GM23338 (cell line): ENCODE measurements at regions not wholly inside any gene's neighbourhood (a gene's known extent, or its start where the extent isn't known, plus 50 kb on each side); places are given as distances from the start of the nearest gene placed in this dataset.

Experiments used
- ATAC-seq: fragments of 200-7000 bp; cut with Tn5 transposase; 3 replicates; pipeline ENCODE4 v1.9.1; 2020
- DNase-seq: peaks from one replicate; pipeline ENCODE4 v3.0.0-alpha.2; 2015; ENCODE audit warnings: low spot score
- H2AFZ ChIP-seq: fragments of 200-600 bp; sonication (generic); 2 replicates; pipeline ENCODE4 v1.8.0; 2016; ENCODE audit warnings: antibody characterized with exemption, mild to moderate bottlenecking, moderate library complexity
- H3F3A ChIP-seq: fragments of 200-600 bp; sonication (generic); replicated peaks from 2 replicates; pipeline ENCODE4 v1.8.0; 2017; ENCODE audit warnings: antibody characterized with exemption, mixed run types, low read depth
- H3K27ac ChIP-seq: fragments of 200-600 bp; sonication (generic); 2 replicates; pipeline ENCODE4 v1.6.1; 2016; ENCODE audit warnings: low read depth
- H3K27me3 ChIP-seq: fragments of 200-600 bp; sonication (generic); 2 replicates; pipeline ENCODE4 v1.8.0; 2016; ENCODE audit warnings: mild to moderate bottlenecking, mixed run types, moderate library complexity; ENCODE audit not compliant: insufficient read depth
- H3K36me3 ChIP-seq: fragments of 200-600 bp; sonication (generic); 2 replicates; pipeline ENCODE4 v1.8.0; 2016; ENCODE audit warnings: mild to moderate bottlenecking; ENCODE audit not compliant: insufficient read depth
- H3K4me1 ChIP-seq: fragments of 200-600 bp; sonication (generic); 2 replicates; pipeline ENCODE4 v1.8.0; 2016; ENCODE audit warnings: mild to moderate bottlenecking, moderate library complexity; ENCODE audit not compliant: insufficient read depth
- H3K4me2 ChIP-seq: fragments of 200-600 bp; sonication (generic); 2 replicates; pipeline ENCODE4 v1.7.1; 2017; ENCODE audit warnings: mixed run types
- H3K4me3 ChIP-seq: fragments of 200-600 bp; sonication (generic); 2 replicates; pipeline ENCODE4 v1.6.1; 2016; ENCODE audit warnings: mixed run types
- H3K79me2 ChIP-seq: fragments of 200-600 bp; sonication (generic); replicated peaks from 2 replicates; pipeline ENCODE4 v1.8.0; 2017; ENCODE audit warnings: mild to moderate bottlenecking; ENCODE audit not compliant: insufficient read depth
- H3K9me2 ChIP-seq: fragments of 200-600 bp; sonication (generic); 2 replicates; pipeline ENCODE4 v1.8.0; 2017; ENCODE audit not compliant: insufficient read depth
- H4K20me1 ChIP-seq: fragments of 200-600 bp; sonication (generic); replicated peaks from 2 replicates; pipeline ENCODE4 v1.8.0; 2017; ENCODE audit warnings: mild to moderate bottlenecking; ENCODE audit not compliant: insufficient read depth
- H3K27ac Mint-ChIP-seq: 2 replicates; pipeline ENCODE4 v1.8.0; 2020; ENCODE audit warnings: inconsistent platforms, mild to moderate bottlenecking, moderate library complexity, mixed read lengths
- H3K27me3 Mint-ChIP-seq: 3 replicates; pipeline ENCODE4 v1.8.0; 2022; ENCODE audit warnings: low read depth, mild to moderate bottlenecking, moderate library complexity, mixed read lengths, inconsistent platforms; ENCODE audit not compliant: insufficient read depth, poor library complexity
- H3K36me3 Mint-ChIP-seq: 3 replicates; pipeline ENCODE4 v1.8.0; 2021; ENCODE audit warnings: low read depth, mild to moderate bottlenecking, inconsistent platforms, moderate library complexity, mixed read lengths
- H3K4me1 Mint-ChIP-seq: 3 replicates; pipeline ENCODE4 v1.8.0; 2020; ENCODE audit warnings: mild to moderate bottlenecking, inconsistent platforms, mixed read lengths
- H3K4me3 Mint-ChIP-seq: 3 replicates; pipeline ENCODE4 v1.8.0; 2021; ENCODE audit warnings: moderate library complexity, mild to moderate bottlenecking, inconsistent platforms, mixed read lengths
- H3K9me3 Mint-ChIP-seq: 3 replicates; pipeline ENCODE4 v1.8.0; 2020; ENCODE audit warnings: moderate library complexity, mild to moderate bottlenecking, inconsistent platforms, mixed read lengths
- CREB1 ChIP-seq: fragments of 250-450 bp; sonication (Bioruptor Pico); IDR thresholded peaks from 2 replicates; pipeline ENCODE4 v1.5.0; 2020; ENCODE audit warnings: low read depth, mild to moderate bottlenecking, moderate library complexity
- CTCF ChIP-seq, 2 experiments: fragments of 200-600 bp in 1 of 2; sonication (generic) in 1 of 2; conservative IDR thresholded peaks; 2 replicates each; pipeline versions ENCODE4 v1.5.1 to v1.6.1; 2016 to 2017; ENCODE audit warnings: antibody characterized with exemption in 2 of 2, low read depth in 2 of 2, mild to moderate bottlenecking in 2 of 2, moderate library complexity in 1 of 2
- EZH2 ChIP-seq: fragments of 200-600 bp; sonication (generic); IDR thresholded peaks from one replicate; pipeline ENCODE4 v1.8.0; 2017; ENCODE audit warnings: antibody characterized with exemption, mild to moderate bottlenecking, low read depth; ENCODE audit not compliant: unreplicated experiment
- EZH2phosphoT487 ChIP-seq: fragments of 200-600 bp; sonication (generic); IDR thresholded peaks from one replicate; pipeline ENCODE4 v1.8.1; 2018; ENCODE audit warnings: antibody characterized with exemption; ENCODE audit not compliant: unreplicated experiment
- JUNB ChIP-seq: IDR thresholded peaks from one replicate; pipeline ENCODE4 v1.6.1; 2016; ENCODE audit warnings: antibody characterized with exemption; ENCODE audit not compliant: unreplicated experiment
- NANOG ChIP-seq: IDR thresholded peaks from 2 replicates; pipeline ENCODE4 v1.6.1; 2016; ENCODE audit warnings: antibody characterized with exemption, borderline replicate concordance
- POLR2AphosphoS5 ChIP-seq: IDR thresholded peaks from 2 replicates; pipeline ENCODE4 v1.6.1; 2016; ENCODE audit warnings: antibody characterized with exemption, low read depth
- REST ChIP-seq: IDR thresholded peaks from one replicate; pipeline ENCODE4 v1.6.1; 2018; ENCODE audit warnings: antibody characterized with exemption; ENCODE audit not compliant: unreplicated experiment
- STAT1 ChIP-seq: IDR thresholded peaks from one replicate; pipeline ENCODE4 v1.6.1; 2016; ENCODE audit warnings: antibody characterized with exemption; ENCODE audit not compliant: unreplicated experiment
- ZNF114 ChIP-seq: fragments of 250-450 bp; sonication (Bioruptor Pico); IDR thresholded peaks from 2 replicates; pipeline ENCODE4 v1.5.0; 2020; ENCODE audit warnings: mild to moderate bottlenecking, moderate library complexity
- ZNF331 ChIP-seq: fragments of 250-450 bp; sonication (Bioruptor Pico); IDR thresholded peaks from 2 replicates; pipeline ENCODE4 v1.5.0; 2020; ENCODE audit warnings: low read depth, mild to moderate bottlenecking, moderate library complexity
- ZNF462 ChIP-seq: fragments of 250-450 bp; sonication (Bioruptor Pico); IDR thresholded peaks from 2 replicates; pipeline ENCODE4 v1.5.0; 2020; ENCODE audit warnings: mild to moderate bottlenecking, moderate library complexity
- TF ChIP-seq, protein P1 (sequence below): IDR thresholded peaks from 2 replicates; pipeline ENCODE4 v1.6.1; 2016; ENCODE audit warnings: antibody characterized with exemption

DNA sequence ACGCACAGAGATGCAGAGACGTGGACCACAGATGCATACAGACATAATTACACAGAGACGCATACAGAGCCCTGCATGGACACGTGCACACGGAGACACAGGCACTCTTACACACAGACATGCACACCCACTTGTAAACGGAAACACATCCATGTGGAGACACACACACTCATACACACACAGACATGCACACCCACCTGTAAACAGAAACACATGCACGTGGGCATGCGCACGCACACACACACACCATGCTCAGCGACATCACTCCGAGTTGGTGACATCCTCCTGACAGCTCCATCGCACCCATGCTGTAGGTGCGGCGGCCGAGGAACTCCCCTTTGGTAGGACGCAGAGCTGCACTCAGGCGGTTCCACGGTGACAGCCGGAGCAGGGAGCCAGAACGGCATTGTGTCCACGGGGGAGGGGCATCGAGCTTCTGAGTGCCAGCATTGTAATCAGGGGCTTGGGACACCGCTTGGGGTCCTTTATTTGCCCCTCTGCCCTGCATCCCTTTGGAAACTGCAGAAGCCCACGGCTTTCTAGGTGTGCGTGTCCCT lies 233.5 kb downstream of the RBFOX3 start:
- H4K20me1 ChIP-seq = no peaks in the 10 kb centered on the region
- H3K36me3 Mint-ChIP-seq = no peaks in the 10 kb centered on the region
- H3K27ac Mint-ChIP-seq = no peak overlapping the region
- no peak overlapping the region for H3K27ac ChIP-seq
- H3K79me2 ChIP-seq = no peaks in the 10 kb centered on the region
- no peaks in the 10 kb centered on the region for H3F3A ChIP-seq
- H3K27me3 Mint-ChIP-seq = peaks cover 23% of the 10 kb centered on the region
- ATAC-seq (no peak), DNase-seq (peak; percentile 26)
- H3K4me3 Mint-ChIP-seq = no peak overlapping the region
- no peak overlapping the region for H3K4me3 ChIP-seq
- H3K9me2 ChIP-seq = no peaks in the 10 kb centered on the region
- no peak overlapping the region for H2AFZ ChIP-seq
- H3K4me1 ChIP-seq = no peaks in the 10 kb centered on the region
- H3K4me1 Mint-ChIP-seq = peaks cover 28% of the 10 kb centered on the region
- H3K27me3 ChIP-seq = no peaks in the 10 kb centered on the region
- H3K4me2 ChIP-seq = no peak overlapping the region
- TF ChIP-seq EZH2 (no peak), CTCF (conservative IDR thresholded peaks at IDR 0.05; ENCODE audit: low read depth in 2 of 2) (no peak), ZNF462 (CRISPR knock-in tag) (no peak), ZNF331 (CRISPR knock-in tag) (no peak), ZNF114 (CRISPR knock-in tag) (no peak), EZH2phosphoT487 (no peak), CREB1 (no peak), POLR2AphosphoS5 (no peak), NANOG (no peak), JUNB (no peak), STAT1 (no peak), REST (no peak)
- TF ChIP-seq, protein P1, sequence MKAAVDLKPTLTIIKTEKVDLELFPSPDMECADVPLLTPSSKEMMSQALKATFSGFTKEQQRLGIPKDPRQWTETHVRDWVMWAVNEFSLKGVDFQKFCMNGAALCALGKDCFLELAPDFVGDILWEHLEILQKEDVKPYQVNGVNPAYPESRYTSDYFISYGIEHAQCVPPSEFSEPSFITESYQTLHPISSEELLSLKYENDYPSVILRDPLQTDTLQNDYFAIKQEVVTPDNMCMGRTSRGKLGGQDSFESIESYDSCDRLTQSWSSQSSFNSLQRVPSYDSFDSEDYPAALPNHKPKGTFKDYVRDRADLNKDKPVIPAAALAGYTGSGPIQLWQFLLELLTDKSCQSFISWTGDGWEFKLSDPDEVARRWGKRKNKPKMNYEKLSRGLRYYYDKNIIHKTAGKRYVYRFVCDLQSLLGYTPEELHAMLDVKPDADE = no peak
- H3K36me3 ChIP-seq = no peaks in the 10 kb centered on the region
- no peaks in the 10 kb centered on the region for H3K9me3 Mint-ChIP-seq
